GM04504 (cell line): ENCODE measurements at regions not wholly inside any gene's neighbourhood (a gene's known extent, or its start where the extent isn't known, plus 50 kb on each side); places are given as distances from the start of the nearest gene placed in this dataset.

ENCODE experiments used
- DNase-seq: peaks from one replicate; pipeline ENCODE4 v3.0.0-alpha.2; 2012; ENCODE audit warnings: low read depth

DNA sequence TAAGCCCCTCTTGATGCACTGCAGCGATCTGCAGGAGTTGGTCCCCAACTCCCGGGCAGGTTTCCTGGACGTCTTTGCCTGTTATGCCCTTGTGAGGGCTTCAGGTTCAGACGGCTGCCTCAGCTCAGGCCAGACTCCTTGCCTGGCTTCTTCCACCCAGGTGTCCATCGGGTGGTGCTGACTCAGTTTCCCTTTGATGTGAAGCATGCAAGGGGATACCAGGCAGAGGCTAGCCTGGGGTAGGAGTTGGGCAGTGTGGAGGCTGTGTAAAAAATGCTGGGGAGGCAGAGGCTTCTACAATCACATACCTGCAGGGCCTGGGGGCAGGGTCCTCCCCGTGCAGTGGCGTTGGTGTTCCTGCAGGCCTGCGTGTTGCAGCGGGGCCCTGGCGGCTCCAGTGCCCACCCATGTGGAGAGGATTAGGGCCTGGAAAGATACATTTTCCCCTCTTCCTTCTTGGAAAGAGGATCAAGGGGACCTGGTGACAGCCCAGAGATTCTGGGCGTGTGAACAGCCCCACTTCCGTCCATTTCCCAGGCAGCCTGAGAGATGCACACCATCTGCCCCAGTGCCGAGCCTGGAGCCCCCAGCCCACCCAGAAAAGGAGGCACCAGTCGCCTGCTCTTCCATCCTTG is 338.3 kb downstream of the DYSF start:
- DNase-seq = no peak

DNA sequence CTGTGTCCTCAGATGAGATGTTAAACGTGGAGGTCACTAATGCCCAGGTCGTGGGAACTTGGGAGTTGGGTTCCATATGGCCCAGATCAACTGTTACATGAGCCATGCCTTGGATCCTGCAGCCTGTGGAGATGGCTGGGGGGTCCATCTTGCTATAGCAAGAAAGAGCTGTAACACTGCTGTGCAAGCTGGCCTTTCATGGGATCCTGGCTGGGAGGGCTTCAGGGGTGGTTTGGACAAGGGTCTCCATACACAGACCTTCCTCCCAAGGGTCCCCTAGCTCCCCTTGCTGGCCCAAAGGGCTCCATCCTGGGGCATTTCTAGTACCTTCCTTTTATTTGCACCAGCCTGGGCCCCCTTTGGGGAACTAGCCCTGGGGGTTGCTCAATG is 337.7 kb downstream of the DYSF start:
- DNase-seq = no peak

DNA sequence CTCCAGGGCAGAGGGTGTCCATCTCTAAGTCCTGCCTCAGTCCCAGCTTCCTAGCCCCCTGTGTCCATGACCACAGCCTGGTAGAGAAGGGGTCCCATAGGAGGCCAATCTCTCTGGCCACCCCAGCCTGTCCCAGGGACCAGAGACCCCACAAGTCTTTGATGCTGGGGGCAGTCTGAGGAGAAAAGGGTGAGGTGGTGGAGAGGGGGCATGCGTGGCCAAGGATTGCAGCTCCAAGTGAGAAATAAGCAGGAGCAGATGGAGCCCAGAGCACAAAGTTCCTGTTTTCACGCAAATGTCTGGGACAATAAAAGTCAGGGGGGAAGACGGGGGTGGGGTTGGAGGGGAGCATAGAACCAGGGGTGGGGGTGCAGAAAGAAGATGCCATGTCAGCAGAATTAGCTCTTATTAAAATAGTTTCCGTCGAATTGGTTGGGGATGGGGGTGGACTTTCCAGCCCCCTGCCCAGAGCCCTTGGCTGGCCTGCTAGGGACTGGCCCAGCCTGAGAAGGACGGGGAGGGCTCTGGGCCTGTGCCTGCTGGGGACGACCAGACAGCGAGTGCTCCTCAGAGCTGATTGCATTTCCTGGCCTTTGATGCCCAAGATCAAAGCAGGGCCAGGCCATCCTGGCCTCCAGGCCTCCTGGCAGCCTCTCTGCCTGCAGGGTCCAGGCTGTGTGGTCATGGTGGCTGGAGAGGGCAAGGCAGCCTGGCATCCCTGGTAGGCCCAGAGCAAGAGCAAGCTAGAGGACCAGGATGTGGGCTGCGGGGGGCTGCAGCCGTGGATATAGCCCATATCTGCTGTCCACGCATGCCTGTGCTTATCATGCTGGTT is 337.1 kb downstream of the DYSF start:
- DNase-seq = no peak

GRCh38 chr2:71789556-71790204 is 336.3 kb downstream of the DYSF start:
- no peak for DNase-seq

DNA sequence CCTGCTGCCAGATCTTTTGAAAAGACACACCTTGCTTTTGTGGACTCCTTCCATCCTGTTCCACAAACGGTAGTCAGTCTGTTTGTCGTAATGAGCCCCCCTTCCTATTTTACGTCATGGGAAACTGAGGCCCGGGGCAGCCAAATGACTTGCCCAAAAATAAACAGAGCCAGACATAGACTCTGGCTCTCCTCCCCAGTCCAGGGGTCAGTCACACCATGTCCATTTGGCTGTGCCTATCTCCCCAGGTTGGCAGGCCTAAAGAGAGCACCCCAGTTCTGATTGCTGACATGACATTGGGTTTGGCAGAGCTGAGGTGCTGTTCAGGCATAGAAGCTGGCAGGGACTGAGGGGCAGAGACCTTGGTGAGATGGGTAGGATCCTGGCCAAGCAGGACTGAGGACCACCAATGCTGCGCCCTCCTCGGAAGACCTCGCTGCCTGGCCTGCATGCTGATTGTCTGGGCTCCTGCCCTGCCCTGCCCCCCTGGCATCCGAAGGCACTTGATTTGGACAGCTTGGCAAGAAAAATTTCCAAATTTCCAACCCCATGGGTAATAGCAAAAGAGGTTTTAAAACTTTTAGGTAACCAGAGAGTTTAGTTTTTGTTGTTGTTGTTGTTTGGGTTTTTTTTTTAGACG is 335.4 kb downstream of the DYSF start:
- DNase-seq = no peak

DNA sequence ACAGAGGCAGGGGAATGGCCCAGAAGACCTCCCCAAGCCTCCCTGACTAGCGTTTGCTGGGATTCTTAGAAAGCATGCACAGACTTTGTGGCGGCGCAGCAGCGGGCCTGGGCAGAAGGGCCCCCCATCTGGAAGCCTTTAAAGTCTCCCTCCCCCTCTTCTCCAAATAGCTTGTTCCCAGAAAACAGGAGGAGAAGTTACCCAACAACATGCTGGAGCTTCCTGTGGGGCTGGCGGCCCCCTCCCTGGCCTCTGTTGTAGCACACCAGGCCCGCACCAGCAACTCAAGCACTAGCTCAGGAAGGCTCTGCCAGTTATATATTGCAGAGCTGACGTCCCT is 334.8 kb downstream of the DYSF start:
- DNase-seq = peak; percentile 35

- DNase-seq = no peak
These were observed 334.3 kb downstream of the DYSF start for GRCh38 chr2:71787476-71788185.

DNA sequence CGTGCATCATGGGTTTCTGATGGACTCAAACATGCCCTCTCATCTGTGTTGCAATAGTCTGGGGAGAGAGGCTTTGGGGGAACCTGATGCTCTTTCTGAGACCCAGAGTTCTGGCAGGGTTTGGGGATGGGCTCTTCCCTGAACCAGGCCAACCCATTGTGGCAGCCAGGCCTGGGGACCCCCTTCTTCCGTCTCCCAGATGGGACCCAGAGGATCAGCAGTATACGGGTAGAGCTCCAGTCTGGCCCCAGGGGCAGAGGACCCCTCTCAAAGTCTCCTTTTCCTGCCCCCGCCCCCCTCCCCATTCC is 333.7 kb downstream of the DYSF start:
- no peak for DNase-seq

GRCh38 chr2:71786291-71787107 is 333.1 kb downstream of the DYSF start:
- DNase-seq = no peak

- no peak for DNase-seq
These were observed 332.2 kb downstream of the DYSF start for GRCh38 chr2:71785516-71785981.

DNA sequence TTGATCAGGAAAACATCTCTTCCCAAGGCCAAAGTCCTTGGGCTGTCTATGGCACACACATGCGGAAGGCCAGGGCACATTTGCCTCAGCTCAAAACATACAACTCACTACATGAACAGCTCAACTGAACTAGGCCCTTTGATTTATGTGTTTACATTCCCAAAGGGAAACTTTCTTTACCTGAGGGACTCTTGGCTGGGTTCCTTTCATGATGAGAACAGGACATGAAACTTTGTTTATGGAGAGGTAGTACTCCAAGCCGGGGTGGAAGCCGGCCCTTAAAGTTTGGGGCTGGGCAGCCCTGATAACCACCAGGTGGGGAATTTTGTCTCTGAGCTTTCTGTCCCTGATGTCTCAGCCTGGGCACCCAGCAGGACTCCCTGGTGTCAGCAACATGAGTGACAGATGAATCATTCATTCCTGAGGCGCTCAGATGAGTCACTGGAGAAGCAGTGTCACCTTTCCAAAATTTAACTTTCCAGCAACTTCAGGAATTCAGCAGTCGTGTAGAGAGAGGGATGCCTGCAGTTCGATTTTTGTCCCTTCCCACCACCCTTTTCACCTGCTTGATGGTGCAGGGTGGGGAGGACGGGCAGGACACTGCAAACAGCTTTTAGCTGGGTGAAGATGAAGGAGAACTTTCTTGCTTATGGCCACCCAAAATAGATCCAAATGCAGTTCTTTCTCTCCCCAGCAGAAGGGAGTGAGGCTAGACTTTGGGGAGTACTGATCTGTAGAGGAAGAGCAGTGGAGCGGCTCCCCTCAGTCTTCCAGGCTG is 331.6 kb downstream of the DYSF start:
- DNase-seq = no peak

GRCh38 chr2:71783815-71784214 is 330.5 kb downstream of the DYSF start:
- DNase-seq = no peak

DNA sequence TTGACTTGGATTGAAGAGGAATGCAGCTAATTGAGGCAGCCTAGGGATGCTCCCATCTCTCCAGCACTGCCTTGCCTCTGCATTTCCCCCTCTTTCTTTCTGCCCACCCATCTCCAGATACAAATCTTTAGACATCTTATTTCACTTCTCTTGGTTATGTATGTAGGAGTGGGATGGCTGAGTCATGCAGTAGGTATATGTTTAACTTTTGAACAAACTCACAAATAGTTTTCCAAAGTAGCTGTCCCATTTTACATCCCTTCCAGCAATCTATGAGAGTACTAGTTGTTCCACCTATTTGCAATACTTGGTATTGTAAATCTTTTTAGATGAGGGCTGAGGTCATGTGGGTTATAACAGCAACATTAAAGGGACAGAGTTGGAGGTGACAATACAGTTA is 329.9 kb downstream of the DYSF start:
- DNase-seq = no peak

DNA sequence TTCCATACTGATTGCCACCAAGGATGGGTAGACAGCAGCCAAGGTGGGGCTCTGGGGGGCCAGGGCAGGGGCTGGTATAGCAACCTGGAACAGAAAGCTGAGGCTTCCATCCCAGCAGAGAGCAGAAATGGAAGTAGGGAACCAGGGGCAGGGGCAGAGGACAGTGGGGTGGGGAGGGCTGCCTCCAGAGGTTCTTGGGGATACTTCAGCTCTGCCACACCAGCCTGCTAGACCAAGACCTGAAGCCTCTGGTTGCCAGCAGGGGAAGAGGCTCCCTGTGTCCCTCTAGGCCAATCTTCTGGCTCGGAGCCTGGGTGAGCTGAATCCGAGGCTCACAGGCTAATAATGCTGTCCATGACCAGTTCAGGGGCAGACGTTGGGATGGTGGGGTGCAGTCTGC is 329.0 kb downstream of the DYSF start:
- no peak for DNase-seq

DNA sequence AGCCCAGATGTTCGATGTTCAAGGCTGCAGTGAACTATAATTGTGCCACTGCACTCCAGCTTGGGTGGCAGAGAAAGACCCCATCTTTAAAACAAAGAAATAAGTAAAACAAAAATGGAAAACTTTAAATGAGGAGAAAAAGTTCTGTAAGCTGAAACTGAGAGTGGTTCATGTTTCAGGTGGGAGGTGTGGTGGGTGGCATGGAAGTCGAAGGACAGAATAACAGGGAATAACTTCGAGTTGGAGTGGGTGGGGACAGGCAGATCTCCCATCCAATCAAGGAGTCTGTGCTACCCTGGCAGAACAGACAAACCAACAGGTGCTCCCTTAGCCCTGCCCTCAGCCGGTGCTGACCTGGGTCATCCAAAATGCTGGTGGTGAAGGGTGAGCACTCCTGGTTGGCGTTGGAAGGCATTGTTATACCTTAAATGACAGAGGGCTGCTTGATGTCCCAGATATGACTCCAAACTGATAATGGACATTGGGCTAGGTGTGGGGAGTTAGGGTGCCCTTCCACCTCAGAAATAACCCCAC is 328.4 kb downstream of the DYSF start:
- DNase-seq = no peak

GRCh38 chr2:71780162-71780561 is 326.8 kb downstream of the DYSF start:
- DNase-seq = no peak

- DNase-seq = no peak
These were observed 326.4 kb downstream of the DYSF start for GRCh38 chr2:71779774-71780105.

GRCh38 chr2:71778936-71779773 is 325.8 kb downstream of the DYSF start:
- no peak for DNase-seq

- DNase-seq = no peak
These were observed 325.2 kb downstream of the DYSF start for GRCh38 chr2:71778514-71778913.

- no peak for DNase-seq
These were observed 324.6 kb downstream of the DYSF start for GRCh38 chr2:71777946-71778345.
